ENCODE measurements at regions not wholly inside any gene's neighbourhood (a gene's known extent, or its start where the extent isn't known, plus 50 kb on each side); places are given as distances from the start of the nearest gene placed in this dataset.
"Not testable (repeated sequence)": the region's sequence is repeated elsewhere in the genome, so short reads cannot be mapped to it uniquely, and the experiment has no call there.

DNA sequence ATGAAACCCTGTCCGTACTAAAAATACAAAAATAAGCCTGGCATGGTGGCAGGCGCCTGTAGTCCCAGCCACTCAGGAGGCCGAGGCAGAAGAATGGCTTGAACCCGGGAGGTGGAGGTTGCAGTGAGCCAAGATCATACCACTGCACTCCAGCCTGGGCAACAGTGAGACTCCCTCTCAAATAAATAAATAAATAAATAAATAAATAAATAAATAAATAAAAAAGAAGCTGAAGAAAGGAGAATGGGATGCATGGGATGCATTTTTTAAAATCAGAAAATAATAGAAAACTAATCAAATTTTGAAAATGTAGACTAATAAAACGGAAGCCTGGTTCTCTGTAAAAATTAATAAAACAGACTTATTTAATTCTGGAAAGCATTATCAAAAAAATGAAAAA, 171.1 kb upstream of the CCNG1 start:
- not testable (repeated sequence) for H3K9me3 Mint-ChIP-seq; H3K27ac Mint-ChIP-seq; H3K4me1 Mint-ChIP-seq (ENCODE audit: low read depth); H3K27me3 Mint-ChIP-seq (ENCODE audit: low read depth); H3K36me3 Mint-ChIP-seq (ENCODE audit: insufficient read depth in 2 of 2); DNase-seq; H3K4me3 Mint-ChIP-seq; ATAC-seq (replicated peaks in 1 of 2)

DNA sequence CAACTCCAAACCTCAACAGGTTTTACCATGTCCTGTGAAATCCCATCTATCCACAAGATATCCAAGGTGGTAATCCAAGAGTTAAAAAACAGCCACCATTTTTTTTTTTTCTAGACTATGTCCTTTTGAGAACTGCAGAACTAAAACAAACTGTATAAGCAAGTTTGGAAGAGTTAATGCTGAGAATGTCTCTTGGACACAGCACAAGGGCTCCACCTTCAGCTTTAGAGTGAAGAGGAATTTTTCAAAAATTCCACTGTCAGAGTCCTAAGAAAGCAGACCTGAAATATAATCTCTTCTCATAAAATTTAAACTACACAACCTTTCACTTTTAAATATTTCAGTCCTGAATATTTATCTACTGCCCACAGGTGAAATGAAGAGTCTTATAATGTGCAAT, 167.8 kb upstream of the CCNG1 start:
- H3K27ac Mint-ChIP-seq, result no peak overlapping the region

GRCh38 chr5:163276466-163276865, 160.9 kb upstream of the CCNG1 start:
- Mint-ChIP-seq H3K36me3 (ENCODE audit: insufficient read depth in 2 of 2) (no peaks in the 10 kb centered on the region), H3K27me3 (ENCODE audit: low read depth) (no peaks in the 10 kb centered on the region), H3K4me3 (no peak overlapping the region), H3K9me3 (peaks cover 0 to 2% of the 10 kb centered on the region in 2 donors), H3K4me1 (ENCODE audit: low read depth) (no peaks in the 10 kb centered on the region), H3K27ac (no peak overlapping the region)
- ATAC-seq (replicated peaks in 1 of 2), result no peak
- DNase-seq, result no peak

More for the DNA sequence above, 167.8 kb upstream of the CCNG1 start:
- ATAC-seq (replicated peaks in 1 of 2) (no peak), DNase-seq (no peak)
- Mint-ChIP-seq H3K4me1 (ENCODE audit: low read depth) (no peaks in the 10 kb centered on the region), H3K36me3 (ENCODE audit: insufficient read depth in 2 of 2) (no peaks in the 10 kb centered on the region), H3K27me3 (ENCODE audit: low read depth) (no peaks in the 10 kb centered on the region), H3K4me3 (no peak overlapping the region), H3K9me3 (peaks cover 0 to 2% of the 10 kb centered on the region in 2 donors)

GRCh38 chr5:163280897-163281296, 156.5 kb upstream of the CCNG1 start:
- not testable (repeated sequence) for H3K4me1 Mint-ChIP-seq (ENCODE audit: low read depth); H3K9me3 Mint-ChIP-seq; H3K27ac Mint-ChIP-seq; ATAC-seq (replicated peaks in 1 of 2); H3K4me3 Mint-ChIP-seq; H3K27me3 Mint-ChIP-seq (ENCODE audit: low read depth); H3K36me3 Mint-ChIP-seq (ENCODE audit: insufficient read depth in 2 of 2); DNase-seq

DNA sequence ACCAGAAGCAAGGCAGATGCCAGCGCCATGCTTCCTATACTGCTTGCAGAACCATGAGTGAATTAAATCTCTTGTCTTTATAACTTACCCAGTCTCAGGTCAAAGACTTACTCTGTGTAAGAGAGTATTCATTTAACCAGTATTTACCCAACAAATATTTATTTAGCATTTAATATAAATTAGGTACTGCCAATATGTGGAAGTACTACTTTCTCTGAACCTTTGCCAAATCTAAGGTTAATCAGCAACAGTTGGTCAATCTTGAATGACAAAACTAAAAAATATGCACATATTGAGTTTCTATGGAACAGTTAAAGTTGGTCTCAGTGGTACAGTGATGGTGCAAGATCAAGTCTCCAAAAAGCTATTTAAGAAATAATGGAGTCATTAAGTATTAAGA, 155.9 kb upstream of the CCNG1 start:
- Mint-ChIP-seq H3K27ac (no peak overlapping the region), H3K4me3 (no peak overlapping the region), H3K36me3 (ENCODE audit: insufficient read depth in 2 of 2) (no peaks in the 10 kb centered on the region), H3K4me1 (ENCODE audit: low read depth) (no peaks in the 10 kb centered on the region), H3K27me3 (ENCODE audit: low read depth) (no peaks in the 10 kb centered on the region), H3K9me3 (no peaks in the 10 kb centered on the region)
- DNase-seq (no peak), ATAC-seq (replicated peaks in 1 of 2) (no peak)

GRCh38 chr5:163293836-163294235, 143.6 kb upstream of the CCNG1 start:
- no peak for ATAC-seq (replicated peaks in 1 of 2)
- H3K27ac Mint-ChIP-seq, result no peak overlapping the region
- H3K4me3 Mint-ChIP-seq, result no peak overlapping the region
- H3K36me3 Mint-ChIP-seq (ENCODE audit: insufficient read depth in 2 of 2), result no peaks in the 10 kb centered on the region
- H3K9me3 Mint-ChIP-seq, result no peaks in the 10 kb centered on the region
- H3K4me1 Mint-ChIP-seq (ENCODE audit: low read depth), result no peaks in the 10 kb centered on the region
- no peak for DNase-seq
- H3K27me3 Mint-ChIP-seq (ENCODE audit: low read depth), result no peaks in the 10 kb centered on the region

- no peak for ATAC-seq (replicated peaks in 1 of 2)
- H3K4me3 Mint-ChIP-seq, result no peak overlapping the region
- H3K9me3 Mint-ChIP-seq, result no peaks in the 10 kb centered on the region
- H3K4me1 Mint-ChIP-seq (ENCODE audit: low read depth), result no peaks in the 10 kb centered on the region
- no peak overlapping the region for H3K27ac Mint-ChIP-seq
- H3K36me3 Mint-ChIP-seq (ENCODE audit: insufficient read depth in 2 of 2), result no peaks in the 10 kb centered on the region
- H3K27me3 Mint-ChIP-seq (ENCODE audit: low read depth), result peaks cover 7% of the 10 kb centered on the region
- DNase-seq, result no peak
Observed at GRCh38 chr5:163303718-163304117, 133.7 kb upstream of the CCNG1 start.

- DNase-seq, result no peak
- no peak for ATAC-seq (replicated peaks in 1 of 2)
- H3K36me3 Mint-ChIP-seq (ENCODE audit: insufficient read depth in 2 of 2), result no peaks in the 10 kb centered on the region
- H3K27ac Mint-ChIP-seq, result no peak overlapping the region
- H3K27me3 Mint-ChIP-seq (ENCODE audit: low read depth), result no peaks in the 10 kb centered on the region
- no peak overlapping the region for H3K4me3 Mint-ChIP-seq
- no peaks in the 10 kb centered on the region for H3K9me3 Mint-ChIP-seq
- H3K4me1 Mint-ChIP-seq (ENCODE audit: low read depth), result no peaks in the 10 kb centered on the region
Observed at GRCh38 chr5:163305655-163306054, 131.7 kb upstream of the CCNG1 start.

DNA sequence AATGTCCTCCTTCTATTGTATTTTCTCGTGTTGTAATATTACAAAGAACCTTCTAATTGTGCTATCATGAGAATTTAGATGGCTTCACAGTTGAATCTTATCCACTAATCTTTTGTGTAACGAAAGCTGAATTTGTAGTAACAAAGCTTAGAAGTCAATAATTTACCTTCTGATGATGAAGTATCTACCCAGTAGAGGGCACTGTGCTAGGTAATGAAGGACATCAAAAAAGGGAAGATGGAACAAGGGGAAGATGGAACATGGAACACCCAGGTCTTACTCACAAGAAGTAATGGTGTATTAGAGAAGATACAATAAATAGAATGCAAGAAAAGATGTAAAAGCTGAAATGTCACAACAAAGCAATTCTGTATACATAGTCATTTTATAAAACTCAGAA, 131.0 kb upstream of the CCNG1 start:
- H3K9me3 Mint-ChIP-seq, result no peaks in the 10 kb centered on the region
- no peaks in the 10 kb centered on the region for H3K36me3 Mint-ChIP-seq (ENCODE audit: insufficient read depth in 2 of 2)
- no peak overlapping the region for H3K27ac Mint-ChIP-seq
- no peaks in the 10 kb centered on the region for H3K4me1 Mint-ChIP-seq (ENCODE audit: low read depth)
- no peak for DNase-seq
- no peaks in the 10 kb centered on the region for H3K27me3 Mint-ChIP-seq (ENCODE audit: low read depth)
- H3K4me3 Mint-ChIP-seq, result no peak overlapping the region
- no peak for ATAC-seq (replicated peaks in 1 of 2)

GRCh38 chr5:163309914-163310313, 127.5 kb upstream of the CCNG1 start:
- Mint-ChIP-seq H3K4me1 (ENCODE audit: low read depth) (no peaks in the 10 kb centered on the region), H3K36me3 (ENCODE audit: insufficient read depth in 2 of 2) (no peaks in the 10 kb centered on the region), H3K9me3 (peaks cover 3% of the 10 kb centered on the region in 2 donors), H3K27me3 (ENCODE audit: low read depth) (no peaks in the 10 kb centered on the region), H3K27ac (no peak overlapping the region), H3K4me3 (no peak overlapping the region)
- DNase-seq, result no peak
- no peak for ATAC-seq (replicated peaks in 1 of 2)

- peak overlapping the region in 1 of 2 donors; percentile 57 for H3K4me3 Mint-ChIP-seq
- no peaks in the 10 kb centered on the region for H3K4me1 Mint-ChIP-seq (ENCODE audit: low read depth)
- DNase-seq, result no peak
- no peaks in the 10 kb centered on the region for H3K27me3 Mint-ChIP-seq (ENCODE audit: low read depth)
- H3K36me3 Mint-ChIP-seq (ENCODE audit: insufficient read depth in 2 of 2), result no peaks in the 10 kb centered on the region
- ATAC-seq (replicated peaks in 1 of 2), result peak in 1 of 2 donors; percentile 35
- peaks cover 3 to 6% of the 10 kb centered on the region in 2 donors for H3K9me3 Mint-ChIP-seq
- H3K27ac Mint-ChIP-seq, result peak overlapping the region; percentile 70
Observed at GRCh38 chr5:163310997-163311396, 126.4 kb upstream of the CCNG1 start.

DNA sequence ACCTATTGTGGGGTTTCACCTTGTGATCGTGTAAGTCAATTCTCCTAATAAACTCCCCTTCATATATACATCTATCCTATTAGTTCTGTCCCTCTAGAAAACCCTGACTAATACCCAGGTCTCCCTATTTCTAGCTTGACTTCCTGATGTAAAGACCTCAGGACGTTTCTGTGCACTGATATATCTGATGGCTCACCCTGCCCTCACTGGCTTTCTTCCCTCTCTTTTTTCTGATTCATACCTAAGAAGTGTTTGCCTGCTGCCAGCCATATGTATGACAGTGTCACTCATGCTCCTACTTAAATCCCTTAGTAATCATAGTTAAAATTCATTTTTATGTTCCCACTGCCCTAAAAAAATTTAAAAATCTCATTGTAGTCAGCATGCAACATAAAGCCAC, 124.8 kb upstream of the CCNG1 start:
- no peak for DNase-seq
- no peak overlapping the region for H3K4me3 Mint-ChIP-seq
- H3K36me3 Mint-ChIP-seq (ENCODE audit: insufficient read depth in 2 of 2), result no peaks in the 10 kb centered on the region
- H3K27me3 Mint-ChIP-seq (ENCODE audit: low read depth), result no peaks in the 10 kb centered on the region
- ATAC-seq (replicated peaks in 1 of 2), result no peak
- no peaks in the 10 kb centered on the region for H3K4me1 Mint-ChIP-seq (ENCODE audit: low read depth)
- H3K27ac Mint-ChIP-seq, result no peak overlapping the region
- peaks cover 3 to 6% of the 10 kb centered on the region in 2 donors for H3K9me3 Mint-ChIP-seq

DNA sequence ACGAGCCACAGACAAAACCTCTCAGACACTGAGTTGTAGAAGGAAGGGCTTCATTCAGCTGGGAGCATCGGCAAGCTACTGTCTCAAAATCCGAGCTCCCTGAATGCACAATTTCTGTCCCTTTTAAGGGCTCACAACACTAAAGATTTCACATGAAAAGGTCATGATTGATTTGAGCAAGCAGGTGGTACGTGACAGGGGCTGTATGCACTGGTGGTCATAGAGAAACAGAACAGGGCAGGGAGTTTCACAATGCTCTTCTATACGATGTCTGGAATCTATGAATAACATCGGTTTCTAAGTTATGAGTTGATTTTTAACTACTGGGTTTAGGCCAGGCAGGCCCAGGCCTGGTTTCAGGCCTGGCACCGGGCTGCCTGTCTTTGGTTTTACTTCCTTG, 124.3 kb upstream of the CCNG1 start:
- not testable (repeated sequence) for H3K36me3 Mint-ChIP-seq (ENCODE audit: insufficient read depth in 2 of 2)

DNA sequence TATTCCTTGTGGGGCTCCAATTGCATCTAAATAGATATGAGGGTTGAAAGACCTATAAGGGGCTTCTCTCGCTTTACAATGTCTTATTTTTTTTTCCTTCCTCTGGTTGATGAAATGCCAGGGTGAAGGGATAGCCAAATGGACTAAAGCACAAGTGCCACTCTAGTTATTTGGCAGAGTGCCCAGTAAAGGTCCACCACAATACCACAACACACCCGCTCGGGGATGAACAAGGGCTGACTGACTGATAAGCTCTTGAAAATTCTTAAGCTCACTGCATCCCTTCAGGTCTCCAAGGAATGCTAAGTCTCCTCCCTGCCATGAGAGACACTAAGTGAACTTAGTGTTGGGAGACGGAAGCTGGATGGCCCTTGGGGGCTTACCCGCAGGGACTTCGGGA, 121.0 kb upstream of the CCNG1 start:
- H3K27ac Mint-ChIP-seq; H3K27me3 Mint-ChIP-seq (ENCODE audit: low read depth): not testable (repeated sequence)

More for the DNA sequence above, 124.3 kb upstream of the CCNG1 start:
- not testable (repeated sequence) for ATAC-seq (replicated peaks in 1 of 2); DNase-seq; H3K27ac Mint-ChIP-seq; H3K27me3 Mint-ChIP-seq (ENCODE audit: low read depth); H3K9me3 Mint-ChIP-seq; H3K4me1 Mint-ChIP-seq (ENCODE audit: low read depth); H3K4me3 Mint-ChIP-seq

More for the DNA sequence above, 121.0 kb upstream of the CCNG1 start:
- not testable (repeated sequence) for DNase-seq; H3K4me3 Mint-ChIP-seq; ATAC-seq (replicated peaks in 1 of 2); H3K9me3 Mint-ChIP-seq; H3K36me3 Mint-ChIP-seq (ENCODE audit: insufficient read depth in 2 of 2); H3K4me1 Mint-ChIP-seq (ENCODE audit: low read depth)

Measured in activated T-cell treated with anti-CD3 and anti-CD28 coated beads, Interleukin-2, amount 50 U/mL, for 72 hours (primary cell).